ENCODE measurements at regions not wholly inside any gene's neighbourhood (a gene's known extent, or its start where the extent isn't known, plus 50 kb on each side); places are given as distances from the start of the nearest gene placed in this dataset.

DNA sequence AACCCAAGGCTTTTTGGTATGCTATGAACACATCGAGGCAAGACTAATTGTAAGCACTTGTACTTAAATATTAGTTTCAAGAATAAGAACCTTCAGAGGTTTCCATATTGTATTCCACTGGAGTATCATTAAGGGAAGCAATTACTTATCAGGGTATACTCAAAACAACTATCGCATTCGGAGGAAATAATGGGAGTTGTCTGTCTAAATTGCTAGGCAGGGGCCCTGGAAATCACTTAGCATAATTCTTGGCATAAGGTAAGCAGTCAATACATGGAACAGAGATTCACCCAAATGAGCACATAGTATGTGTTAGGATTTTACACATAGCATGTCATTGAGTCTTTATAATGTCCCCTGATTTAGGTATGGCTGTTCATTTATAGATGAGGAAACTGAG, 249.4 kb downstream of the DHX15 start:
- TF ChIP-seq POLR2A (IDR thresholded peaks at IDR 0.05): no peak
- TF ChIP-seq, protein P1, sequence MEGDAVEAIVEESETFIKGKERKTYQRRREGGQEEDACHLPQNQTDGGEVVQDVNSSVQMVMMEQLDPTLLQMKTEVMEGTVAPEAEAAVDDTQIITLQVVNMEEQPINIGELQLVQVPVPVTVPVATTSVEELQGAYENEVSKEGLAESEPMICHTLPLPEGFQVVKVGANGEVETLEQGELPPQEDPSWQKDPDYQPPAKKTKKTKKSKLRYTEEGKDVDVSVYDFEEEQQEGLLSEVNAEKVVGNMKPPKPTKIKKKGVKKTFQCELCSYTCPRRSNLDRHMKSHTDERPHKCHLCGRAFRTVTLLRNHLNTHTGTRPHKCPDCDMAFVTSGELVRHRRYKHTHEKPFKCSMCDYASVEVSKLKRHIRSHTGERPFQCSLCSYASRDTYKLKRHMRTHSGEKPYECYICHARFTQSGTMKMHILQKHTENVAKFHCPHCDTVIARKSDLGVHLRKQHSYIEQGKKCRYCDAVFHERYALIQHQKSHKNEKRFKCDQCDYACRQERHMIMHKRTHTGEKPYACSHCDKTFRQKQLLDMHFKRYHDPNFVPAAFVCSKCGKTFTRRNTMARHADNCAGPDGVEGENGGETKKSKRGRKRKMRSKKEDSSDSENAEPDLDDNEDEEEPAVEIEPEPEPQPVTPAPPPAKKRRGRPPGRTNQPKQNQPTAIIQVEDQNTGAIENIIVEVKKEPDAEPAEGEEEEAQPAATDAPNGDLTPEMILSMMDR (IDR thresholded peaks at IDR 0.05): no peak
